HG03442 (cell line): ENCODE measurements at regions not wholly inside any gene's neighbourhood (a gene's known extent, or its start where the extent isn't known, plus 50 kb on each side); places are given as distances from the start of the nearest gene placed in this dataset.

Source experiments
- ATAC-seq: cut with Tn5 transposase; IDR thresholded peaks from one replicate; pipeline ENCODE4 v1.9.1; 2021; ENCODE audit warnings: mild to moderate bottlenecking, moderate library complexity; ENCODE audit not compliant: unreplicated experiment

DNA sequence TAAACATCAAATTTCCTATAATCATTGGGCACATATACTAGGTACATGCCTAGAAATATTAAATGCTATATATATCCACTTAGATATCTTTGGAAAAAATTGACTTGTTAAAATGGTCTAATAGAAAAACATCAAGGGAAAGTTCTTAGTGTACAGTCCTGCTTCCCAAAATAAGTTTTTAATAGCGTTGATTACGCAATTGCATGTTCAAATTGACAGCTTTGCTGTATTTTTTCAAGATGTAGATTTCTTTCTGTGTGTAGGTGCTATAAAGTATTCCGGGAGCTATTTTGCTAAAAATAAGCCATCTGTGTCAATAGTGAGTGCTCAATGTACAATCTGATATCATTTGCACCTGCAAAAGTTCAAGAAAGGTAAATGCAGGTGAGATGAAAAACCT is 463.9 kb upstream of the ATP2B1 start:
- ATAC-seq: no peak

DNA sequence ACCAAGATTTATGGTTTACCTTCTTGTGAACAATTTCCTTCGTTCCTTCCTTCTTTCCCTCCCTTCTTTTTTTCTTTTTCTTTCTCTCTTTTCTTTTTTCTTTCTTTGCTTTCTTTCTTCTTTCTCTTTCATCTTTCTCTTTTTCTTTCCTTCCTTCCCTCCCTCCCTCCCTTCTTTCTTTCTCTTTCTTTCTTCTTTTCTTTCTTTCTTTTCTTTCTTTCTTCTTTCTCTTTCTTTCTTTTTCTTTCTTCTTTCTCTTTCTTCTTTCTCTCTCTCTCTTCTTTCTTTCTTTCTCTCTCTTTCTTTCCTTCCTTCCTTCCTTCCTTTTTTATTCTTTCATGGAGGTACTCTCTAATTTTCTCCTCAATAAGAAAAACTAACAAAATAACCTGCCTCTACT is 462.1 kb upstream of the ATP2B1 start:
- no peak for ATAC-seq

DNA sequence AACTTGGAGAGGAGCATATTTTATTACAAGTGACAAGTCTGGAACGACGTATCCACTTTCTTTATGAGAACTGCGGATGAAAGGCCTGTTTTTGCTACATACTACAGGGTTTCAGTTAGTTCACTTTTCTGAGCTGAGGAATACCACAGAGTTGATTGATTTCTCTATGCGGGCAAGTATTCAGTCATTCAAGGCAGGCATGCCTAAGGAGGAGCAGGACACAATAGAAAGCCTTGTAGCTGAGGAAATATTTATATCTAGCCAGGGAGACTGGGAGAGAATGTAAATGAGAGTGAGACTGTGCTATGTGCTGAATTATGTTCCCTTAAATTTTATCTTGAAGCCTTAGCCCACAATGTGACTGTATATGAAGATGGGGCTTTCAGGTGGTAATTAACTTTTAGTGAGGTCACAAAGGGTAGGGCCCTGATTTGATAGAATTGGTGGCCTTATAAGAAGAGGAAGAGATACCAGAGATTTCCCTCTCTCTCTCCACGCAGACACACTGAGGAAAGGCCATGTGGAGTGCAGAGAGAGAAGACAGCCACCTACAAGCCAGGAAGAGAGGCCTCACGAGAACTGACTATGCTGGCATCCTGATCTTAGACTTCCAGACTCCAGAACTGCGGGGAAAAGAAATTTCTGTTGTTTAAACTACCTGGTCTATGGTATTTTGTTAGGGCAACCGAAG is 459.0 kb upstream of the ATP2B1 start:
- ATAC-seq: no peak

DNA sequence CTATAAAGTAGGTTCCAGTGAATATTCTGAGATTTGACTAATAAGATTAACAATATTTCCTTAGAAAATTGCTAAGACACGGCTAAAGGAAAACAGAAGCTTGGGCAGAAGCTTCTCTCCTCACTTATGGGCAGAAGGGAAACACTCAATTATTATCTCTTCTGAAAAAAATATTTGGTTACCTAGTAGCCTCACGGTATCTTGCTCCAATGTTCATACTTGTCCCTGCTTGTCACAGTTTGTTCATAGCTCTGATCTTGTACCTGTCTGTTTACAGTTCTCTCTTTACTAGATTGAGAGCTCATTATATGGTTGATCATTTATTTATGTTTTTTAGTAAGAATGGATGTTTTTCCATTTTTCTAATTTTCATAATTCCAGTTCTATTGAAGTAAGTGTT is 458.0 kb upstream of the ATP2B1 start:
- ATAC-seq: no peak

DNA sequence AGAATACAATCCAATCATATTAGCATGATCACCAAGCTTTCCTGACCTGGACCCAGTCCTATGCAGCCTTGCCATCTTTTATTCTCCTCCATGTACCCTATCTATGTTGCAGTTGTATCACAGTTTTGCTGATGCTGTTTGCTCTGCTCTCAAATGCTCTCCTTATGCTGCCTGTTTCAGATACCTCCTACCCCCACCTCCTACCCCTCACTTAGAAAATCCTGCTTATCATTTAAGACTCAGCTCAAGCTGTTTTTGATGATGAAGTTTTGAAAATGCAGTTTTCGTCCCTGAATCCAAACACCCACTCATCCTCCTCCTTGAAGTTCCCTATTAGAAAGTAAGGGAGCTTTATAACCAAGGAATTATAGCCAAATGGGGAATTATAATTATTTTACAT is 457.4 kb upstream of the ATP2B1 start:
- ATAC-seq: no peak

DNA sequence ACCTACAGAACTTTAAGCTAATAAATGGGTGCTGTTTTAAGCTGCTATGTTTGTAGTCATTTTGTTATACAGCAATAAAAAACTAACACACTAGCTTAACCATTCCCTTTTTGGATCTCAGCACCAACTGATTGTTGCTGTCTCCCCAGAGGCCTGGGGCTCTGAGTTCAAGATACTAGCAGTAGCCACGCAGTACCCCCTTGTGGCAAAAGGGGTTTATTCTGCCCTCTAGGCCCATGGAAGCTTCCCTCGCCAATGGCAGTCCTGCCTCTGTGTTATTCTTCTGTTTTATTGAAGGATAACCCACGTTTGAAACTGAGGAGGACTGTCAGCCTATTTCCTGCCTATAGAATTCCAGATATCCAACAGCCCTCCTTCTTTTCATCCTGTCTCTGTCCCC is 455.3 kb upstream of the ATP2B1 start:
- ATAC-seq: no peak

DNA sequence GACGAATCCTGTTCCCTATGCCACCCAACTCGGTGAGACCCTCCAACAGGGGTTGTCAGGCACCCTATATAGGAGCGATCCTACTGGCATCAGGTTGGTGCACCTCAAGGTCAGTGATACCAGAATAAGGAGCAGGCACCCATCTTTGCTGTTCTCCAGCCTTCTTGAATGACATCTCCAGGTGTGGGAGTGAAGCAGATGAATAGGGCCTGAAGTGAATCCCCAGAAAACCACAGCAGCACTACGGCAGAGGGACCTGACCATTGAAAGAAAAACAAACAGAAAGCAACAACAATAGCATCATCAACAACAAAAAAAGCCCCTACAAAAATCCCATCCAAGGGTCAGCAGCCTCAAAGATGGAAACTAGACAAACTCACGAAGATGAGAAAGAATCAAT is 445.2 kb upstream of the ATP2B1 start:
- ATAC-seq: no peak

DNA sequence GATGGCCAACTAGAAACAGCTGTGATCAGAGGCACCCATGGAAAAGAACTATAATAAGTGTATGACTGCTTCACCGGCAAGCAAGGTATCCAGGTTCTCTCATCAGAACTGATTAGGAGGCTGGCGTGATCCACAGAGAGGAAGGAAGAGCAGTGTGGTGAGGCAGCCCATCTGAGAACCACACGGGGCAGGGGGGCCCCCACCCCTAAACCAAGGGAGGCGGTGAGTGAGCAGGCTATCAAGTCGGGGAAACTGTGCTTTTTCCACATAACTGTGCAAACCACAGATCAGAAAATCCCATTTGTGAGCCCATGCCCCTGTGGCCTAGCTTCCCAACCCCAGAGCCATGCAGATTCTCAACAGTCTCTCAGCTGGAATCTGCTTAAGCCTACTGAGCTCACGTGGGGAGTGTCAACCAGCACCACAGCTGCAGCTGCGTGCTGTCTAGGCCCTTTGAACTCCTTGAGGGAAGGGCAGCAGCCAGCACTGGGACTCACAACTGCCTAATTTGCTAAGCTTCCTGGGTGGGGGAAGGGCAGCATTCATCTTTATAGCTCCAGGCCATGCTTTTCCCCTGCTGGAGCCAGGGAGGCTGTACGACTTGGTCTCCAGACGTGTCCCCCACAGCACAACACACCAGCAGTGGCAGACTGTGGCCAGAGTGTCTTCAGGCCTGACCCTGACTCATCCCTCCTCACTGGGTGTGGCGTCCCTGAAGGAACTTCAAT is 444.4 kb upstream of the ATP2B1 start:
- no peak for ATAC-seq

DNA sequence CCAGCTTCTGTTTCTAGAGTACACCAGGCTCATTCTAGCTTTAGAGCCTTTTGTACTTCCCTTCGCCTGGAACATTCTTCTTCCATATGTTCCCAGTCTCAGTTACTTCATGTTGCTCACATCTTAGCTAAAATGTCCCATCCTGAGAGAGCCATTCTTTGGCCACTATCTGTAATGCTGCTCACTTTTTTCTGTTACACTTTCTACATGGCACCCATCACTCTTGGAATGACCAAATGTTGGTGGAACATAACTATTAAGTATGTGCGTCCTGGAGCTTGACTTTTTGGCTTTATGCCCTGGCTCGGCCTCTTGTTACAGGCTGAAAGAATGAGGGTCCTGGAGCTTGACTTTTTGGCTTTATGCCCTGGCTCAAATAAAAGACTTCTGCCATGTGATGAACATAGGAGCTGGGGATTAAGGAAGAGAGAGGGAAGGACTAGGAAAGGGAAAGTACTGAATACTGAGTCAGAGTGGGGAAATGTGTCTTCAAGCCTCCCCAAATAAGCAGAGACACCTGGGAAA is 442.9 kb upstream of the ATP2B1 start:
- no peak for ATAC-seq

DNA sequence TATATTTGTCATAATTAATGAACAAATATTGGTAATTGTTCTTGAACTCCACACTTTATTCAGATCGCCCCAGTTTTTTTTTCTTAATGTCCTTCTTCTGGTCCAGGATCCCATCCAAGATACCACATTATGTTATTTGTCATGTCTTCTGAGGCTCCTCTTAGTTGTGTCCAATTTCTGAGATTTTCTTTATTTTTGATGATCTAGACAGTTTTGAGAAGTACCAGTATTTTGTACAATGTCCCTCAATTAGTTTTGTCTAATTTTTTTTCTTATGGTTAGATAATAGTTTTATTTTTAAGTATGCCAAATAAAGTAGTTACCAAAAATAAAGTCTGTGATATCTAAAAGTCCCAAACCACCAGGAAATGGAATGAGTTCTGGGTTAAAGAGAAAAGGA is 440.8 kb upstream of the ATP2B1 start:
- ATAC-seq: no peak

DNA sequence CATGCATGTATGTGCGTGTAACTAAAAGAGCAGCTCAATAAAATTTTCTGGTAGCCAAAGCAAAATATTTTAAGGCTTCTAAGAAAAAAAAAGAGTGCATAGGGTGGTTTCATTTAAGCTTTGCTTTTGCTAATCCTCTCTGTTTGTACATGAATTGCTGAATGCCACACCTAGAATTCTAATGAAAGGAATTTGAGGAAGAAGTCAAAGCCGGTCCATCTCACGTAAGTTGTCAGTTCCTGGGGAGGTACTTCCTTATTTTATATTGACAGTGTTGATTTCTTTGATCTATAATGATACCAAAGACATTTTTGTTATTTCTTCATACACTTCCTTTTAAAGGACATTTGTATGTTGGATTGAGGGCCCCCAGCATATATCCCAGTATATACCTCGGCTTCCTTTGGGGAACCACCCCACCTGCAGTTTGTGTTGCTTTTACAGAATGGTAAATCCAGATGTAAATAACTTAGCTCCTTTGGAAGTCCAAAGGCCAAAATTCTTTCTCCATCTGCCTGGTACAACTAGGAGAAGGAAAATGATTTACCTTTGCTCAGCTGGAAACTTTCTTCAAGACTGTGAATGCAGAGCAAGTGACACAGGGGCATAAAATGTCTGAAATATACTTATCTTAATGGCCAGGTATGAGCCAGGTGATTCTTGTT is 420.9 kb upstream of the ATP2B1 start:
- ATAC-seq: no peak

DNA sequence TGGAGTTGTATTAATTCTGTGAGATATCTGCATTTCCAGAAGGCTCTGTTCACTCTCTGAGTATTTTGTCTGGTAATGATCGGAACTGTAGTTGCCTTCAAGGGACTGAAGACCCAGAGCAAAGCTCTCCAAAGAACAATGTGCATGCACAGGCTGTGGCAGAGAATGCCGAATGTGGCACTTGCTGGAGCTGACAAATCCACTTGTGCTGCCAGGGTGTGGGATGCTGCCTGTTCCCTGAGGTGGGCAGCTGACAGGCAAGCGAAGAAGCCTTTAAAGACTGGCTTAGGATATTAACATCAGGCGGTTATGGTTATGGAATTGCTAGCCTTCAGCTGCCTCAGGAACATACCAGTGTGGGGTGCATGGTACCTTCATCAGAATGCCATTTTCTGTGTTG is 419.9 kb upstream of the ATP2B1 start:
- no peak for ATAC-seq

DNA sequence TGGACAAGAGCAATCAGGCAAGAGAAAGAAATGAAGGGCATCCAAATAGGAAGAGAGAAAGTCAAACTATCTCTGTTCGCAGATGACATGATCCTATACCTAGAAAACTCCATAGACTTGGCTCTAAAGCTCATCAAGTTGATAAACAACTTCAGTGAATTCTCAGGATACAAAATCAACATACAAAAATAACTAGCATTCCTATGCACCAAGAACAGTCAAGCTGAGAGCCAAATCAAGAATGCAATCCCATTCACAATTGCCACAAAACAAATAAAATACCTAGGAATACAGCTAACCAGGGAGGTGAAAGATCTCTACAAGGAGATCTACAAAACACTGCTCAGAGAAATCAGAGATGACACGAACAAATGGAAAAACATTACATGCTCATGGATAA is 417.5 kb upstream of the ATP2B1 start:
- ATAC-seq: no peak

DNA sequence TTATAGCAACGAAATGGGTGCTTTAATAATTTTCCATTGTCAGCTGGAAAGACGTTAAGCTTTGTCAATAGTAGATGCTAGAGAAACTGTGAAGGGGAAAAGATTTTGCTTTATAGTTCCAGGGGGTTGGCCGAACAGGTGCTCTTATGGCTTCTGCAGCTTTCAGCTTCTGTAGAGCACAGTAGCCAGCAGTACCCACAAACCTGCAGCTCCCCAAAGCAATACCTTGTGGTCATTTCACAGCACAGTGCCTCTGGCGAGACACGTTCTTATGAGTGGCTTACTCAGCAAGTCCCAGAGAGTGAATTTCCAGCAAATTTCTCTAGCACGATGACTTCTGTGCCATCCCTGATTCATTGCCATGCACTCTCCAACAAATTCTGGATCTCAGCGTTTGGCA is 416.3 kb upstream of the ATP2B1 start:
- ATAC-seq: no peak

DNA sequence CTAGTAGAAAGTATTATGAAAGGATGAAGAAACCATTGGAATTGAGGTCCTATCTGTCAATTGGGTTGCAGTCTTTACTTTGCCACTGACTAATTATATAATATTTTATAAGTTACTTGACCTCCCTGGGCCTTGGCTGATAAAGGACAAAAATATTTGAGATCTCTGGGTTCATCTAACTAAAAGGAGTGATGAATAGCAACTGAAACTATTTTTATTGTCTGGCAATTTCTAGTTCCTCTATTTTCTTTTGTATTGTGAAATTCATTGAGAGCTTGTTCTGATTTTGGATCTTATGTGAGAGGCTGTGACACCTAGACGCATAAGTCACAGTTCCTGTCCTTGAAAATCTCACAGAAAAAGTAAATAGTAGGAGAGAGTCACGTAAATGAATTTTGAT is 415.7 kb upstream of the ATP2B1 start:
- ATAC-seq: no peak

DNA sequence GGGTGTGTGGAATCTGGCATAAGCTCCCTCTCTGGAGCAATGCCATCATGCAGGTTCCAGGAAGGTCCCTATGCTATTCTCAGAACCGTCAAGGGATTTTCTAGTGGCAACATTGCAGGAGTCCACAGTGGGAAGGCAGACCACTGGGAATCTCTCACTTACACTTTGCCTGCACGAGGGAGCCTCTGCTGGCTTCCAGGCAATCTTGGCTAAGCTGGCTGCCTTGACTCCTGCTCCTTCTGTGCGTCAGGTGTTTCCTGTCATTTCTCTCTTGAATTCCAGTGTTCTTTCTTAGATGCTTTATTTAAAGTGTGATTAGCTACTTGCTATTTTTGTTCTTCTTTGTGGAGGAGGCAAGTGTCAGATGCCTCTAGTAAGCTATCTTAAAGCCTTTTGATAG is 414.0 kb upstream of the ATP2B1 start:
- no peak for ATAC-seq

DNA sequence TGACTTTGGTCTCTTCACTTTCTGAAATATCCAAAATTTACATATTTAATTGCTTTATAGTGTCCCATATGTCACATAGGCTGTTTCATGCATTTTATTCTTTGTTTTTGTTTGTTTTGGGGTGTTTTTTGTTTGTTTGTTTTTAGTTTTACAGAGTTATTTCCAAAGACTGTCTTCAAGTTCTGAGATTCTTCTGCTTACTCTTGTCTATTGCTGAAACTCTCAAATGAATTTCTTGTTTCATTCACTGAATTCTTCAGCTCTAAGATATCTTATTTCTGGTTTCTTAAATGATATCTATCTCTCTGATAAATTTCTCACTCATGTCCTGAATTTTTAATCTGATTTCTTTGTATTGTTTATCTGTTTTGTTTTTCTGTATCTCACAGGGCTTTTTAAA is 412.0 kb upstream of the ATP2B1 start:
- no peak for ATAC-seq

DNA sequence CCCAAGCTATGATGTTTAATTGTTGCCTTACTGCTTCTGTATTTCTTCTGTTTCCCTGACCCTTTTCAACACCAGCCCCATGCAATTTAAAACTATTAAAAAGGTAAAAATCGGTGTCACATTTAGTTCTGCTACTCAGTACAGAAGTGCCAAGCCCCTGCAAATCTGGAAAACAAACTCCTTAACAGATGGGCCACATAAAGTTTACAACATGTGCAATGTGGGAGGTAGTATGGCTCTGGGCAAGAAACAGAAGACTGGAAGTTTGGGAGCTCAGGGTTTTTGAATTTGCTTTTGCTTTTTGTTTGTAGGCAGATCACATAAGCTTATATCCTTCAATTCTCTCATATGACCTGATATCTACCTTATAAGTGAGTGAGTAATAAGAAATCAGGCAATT is 404.0 kb upstream of the ATP2B1 start:
- no peak for ATAC-seq

DNA sequence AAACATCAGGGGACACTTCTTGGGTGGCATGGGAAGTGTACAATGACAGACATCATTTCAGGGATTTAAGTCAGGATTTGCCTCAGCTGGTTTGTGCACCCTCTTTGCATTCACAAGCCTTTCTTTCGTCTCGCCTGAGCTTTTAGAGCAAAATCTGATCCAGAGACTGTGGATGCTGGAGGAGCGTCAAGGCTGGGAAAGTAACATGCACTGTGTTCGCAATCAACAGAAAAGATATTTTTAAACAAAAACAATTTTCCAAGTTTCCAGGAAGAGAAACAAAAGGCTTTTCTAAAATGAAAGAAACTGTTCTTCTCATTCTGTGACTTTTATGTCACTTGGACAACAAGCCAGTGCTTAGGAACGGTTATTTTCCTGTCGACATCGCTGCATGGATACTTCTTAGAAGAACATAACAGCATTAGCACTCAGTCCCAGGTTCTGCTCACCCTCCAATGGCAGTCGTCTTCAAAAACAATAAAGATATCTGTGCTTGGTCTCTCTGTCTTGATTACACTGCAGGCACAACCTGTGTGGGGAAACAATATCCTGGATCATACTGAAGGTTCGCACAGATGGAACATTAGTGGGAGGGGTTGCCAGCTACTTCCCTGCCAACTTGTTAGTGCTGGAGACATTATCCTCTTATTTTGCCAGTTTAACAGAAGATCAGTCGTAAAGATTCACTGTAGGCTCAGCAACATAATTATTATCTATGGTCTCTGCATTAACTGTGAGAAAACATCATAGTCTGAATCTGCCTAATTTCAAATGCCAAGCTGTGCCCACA is 403.3 kb upstream of the ATP2B1 start:
- no peak for ATAC-seq

DNA sequence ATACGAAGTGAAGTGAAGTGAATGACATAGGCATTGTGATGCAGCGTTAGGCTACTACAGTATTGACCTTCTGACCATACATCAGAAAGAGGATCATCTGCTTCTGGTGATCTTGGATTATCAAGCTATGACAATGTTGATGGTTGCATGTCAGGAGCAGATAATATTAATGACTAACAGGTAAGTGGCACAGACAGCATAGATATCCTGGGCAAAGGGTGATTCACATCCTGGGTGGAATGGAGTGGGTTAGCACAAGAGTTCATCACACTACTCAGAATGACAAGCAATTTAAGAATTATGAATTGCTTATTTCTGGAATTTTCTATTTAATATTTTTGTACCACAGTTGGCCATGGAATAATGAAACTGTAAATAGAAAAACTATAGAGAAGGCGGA is 397.9 kb upstream of the ATP2B1 start:
- no peak for ATAC-seq

DNA sequence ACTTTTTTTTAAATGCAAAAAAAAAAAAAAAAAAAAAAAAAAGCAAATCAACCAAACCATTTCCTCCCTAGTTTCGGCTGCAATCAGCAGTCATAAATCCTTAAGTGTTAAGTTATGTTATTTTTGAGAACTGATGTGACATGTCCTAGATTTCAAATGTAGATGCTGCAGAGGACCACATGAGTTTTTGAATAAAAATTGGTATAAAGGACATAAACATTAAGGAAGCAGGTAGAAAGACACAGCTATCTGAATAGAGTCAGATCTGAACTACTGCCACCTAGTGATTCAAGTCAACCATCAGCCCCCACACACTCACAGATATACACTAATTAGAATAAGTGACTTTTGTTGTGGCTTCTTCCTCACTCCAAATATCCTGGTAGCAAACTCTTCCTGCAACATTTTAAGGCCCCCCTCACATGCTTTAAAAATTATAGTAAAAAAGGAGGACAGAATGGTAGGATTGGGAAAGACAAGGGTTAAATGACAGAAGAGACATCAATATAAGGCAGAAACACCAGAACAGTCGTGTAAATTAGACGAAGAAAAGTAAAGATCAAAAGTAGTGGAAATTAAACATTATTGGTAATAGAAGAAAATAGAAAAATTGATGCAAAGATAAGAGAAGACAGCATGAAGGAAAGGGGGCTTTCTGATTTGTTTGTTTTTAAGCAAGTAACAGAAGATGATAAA is 394.5 kb upstream of the ATP2B1 start:
- peak; percentile 79 for ATAC-seq
